ENCODE measurements at regions not wholly inside any gene's neighbourhood (a gene's known extent, or its start where the extent isn't known, plus 50 kb on each side); places are given as distances from the start of the nearest gene placed in this dataset.

DNA sequence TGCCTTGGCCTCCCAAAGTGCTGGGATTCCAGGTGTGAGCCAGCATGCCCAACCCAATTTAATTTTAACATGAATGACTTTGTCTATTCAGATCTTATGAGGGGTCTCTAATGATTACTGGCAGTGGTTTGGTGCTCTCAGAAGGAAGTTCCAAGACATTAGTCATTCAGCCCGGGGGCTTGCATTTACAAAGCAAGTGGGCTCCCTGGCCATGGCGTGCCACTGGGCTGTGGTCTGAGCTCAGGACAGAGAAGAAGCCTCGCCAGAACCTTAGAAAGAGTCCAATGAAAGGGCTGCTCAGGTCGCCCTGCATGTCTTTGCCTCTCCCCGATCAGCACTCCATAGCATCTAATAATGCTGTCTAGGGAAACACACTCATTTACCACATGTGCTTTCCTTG lies 182.6 kb upstream of the CHAC2 start:
- TF ChIP-seq EZH2 (IDR thresholded peaks at IDR 0.05; ENCODE audit: insufficient read depth, poor library complexity, severe bottlenecking), result no peak
- TF ChIP-seq EZH2phosphoT487 (IDR thresholded peaks at IDR 0.05; ENCODE audit: insufficient read depth, low read depth), result no peak

Measured in GM23248 (cell line).